ENCODE measurements at regions not wholly inside any gene's neighbourhood (a gene's known extent, or its start where the extent isn't known, plus 50 kb on each side); places are given as distances from the start of the nearest gene placed in this dataset.
"Not testable (repeated sequence)": the region's sequence is repeated elsewhere in the genome, so short reads cannot be mapped to it uniquely, and the experiment has no call there.

DNA sequence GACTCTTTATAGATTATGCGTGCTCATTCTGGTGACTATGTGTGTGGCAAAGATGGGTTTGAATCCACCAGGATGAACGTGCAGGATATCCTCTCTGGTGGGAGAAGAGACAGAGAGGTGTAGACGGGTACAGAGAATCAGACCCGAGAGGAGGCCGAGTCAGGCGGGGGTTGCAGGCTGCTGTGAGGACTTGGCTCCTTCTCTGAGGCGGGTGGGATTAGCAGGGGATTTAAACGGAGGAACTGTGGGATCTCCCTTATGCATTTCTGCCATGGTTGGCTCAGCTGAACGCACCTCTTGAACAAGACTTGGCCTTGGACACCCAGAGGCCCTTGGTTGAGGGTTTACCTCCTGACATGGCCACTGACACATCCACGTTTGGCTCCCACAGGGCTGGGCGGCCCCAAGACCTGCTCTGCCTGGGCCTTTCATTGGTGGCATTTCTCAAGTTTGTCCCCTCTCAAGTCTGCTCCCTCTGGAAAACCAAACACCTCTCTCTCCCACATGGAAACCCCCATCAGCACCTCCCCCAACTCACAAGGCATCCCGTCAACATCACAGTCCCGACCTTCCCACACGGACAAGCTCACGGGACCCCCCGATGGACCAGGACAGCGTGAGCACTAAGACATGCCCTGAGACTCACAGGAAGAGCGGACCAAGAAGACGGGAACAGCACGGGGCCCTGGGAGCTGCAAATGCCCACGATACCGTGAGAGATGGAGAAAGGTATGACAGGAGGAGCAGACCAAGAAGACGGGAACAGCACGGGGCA, 158.3 kb downstream of the RTP5 start:
- DNase-seq (ENCODE audit: low read depth), result no peak

DNA sequence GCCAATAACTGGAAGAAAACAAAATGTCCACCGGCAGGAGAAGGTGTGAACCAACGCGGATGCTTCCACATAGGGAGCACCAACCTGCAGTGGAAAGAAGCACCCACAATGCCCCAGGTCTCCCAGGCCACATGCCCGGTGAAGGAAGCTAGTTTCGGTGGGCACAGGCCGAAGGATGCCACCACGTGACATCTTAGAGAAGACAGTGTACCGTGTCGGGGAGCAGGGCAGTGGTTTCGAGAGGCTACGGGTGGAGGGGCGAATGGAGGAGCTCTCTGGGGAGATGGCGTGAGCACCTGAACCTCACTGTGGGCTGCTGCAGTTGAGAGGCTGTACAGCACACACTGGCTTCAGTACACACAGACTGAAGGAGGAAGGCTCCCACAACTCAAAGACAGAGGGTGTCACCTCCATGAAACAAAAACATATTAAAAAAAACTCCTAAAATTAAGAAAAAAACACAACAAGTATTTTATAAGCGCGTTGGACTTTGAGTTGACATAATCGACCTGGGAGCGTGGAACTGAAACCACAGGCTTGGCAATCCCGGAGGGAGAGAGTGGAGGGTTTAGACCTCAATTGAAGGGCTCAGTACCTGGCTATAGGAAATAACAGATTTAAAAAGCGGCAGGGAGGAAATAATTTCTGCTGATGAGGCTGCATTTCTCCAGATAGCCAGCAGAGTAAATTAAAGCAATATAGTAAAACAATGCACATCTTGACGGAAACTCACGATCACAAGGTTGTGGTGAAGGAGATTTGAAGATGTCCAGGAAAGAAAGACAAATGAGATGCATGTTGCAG, 160.1 kb downstream of the RTP5 start:
- no peak for DNase-seq (ENCODE audit: low read depth)

DNA sequence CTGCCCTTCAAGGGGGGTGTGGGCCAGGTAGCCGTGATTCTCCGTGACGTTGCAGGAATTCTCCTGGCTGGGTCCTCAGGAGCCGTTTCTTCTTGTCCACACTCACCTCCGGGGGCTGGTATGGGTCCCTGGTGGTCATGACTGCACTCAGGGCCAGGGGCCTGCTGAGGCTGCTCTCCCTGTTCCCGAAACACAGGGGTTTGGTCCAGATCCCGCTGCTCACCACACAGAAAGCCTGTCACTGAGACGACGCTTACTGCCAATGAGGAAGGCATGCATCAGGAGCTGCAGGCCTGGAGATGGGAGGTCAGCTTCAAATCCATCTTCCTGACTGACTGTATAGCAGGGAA, 160.7 kb downstream of the RTP5 start:
- no peak for DNase-seq (ENCODE audit: low read depth)

DNA sequence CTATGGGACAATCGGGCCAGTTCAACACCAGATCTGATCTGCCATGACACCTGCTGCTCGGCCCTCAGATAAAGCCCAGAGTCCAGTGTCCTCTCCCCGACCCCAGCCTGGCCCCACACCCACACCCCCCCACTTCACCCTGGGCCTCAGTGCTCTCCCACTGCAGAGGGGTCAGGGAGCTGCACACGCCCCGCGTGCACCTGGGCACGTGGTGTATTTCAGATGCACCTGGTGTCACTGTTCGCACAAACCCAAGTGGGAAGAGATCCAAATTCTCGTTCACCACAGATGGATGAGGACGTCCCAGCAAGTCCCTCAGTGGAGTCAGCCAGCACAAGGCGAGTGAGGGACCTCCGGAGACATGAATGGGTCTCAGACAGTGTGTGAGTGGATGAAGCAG, 161.3 kb downstream of the RTP5 start:
- no peak for DNase-seq (ENCODE audit: low read depth)

DNA sequence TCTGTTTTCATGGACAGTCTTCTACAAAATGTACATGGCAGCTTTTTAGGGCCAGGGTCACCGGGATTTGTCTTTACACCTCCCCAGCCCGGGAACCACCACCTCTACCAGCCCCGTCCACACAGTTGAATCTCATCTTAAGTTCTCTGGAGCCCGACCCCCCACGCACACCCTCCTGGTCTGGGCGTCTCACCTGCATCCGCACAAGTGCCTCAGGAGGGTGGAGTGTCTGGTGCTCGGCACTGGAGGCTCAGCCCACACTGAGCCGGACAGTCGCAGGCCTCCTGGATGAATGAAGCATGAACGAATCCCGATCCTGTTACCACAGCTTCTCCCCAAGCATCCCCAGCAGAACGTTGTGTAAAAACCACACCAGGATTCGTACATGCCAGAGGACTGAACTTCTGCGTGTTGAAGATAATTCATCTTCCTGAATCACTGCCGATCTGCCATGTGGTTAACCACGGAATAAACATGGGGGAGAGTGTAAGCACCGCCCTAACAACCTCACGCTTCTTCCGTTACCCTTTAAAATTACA, 162.0 kb downstream of the RTP5 start:
- DNase-seq (ENCODE audit: low read depth), result peak; percentile 30

DNA sequence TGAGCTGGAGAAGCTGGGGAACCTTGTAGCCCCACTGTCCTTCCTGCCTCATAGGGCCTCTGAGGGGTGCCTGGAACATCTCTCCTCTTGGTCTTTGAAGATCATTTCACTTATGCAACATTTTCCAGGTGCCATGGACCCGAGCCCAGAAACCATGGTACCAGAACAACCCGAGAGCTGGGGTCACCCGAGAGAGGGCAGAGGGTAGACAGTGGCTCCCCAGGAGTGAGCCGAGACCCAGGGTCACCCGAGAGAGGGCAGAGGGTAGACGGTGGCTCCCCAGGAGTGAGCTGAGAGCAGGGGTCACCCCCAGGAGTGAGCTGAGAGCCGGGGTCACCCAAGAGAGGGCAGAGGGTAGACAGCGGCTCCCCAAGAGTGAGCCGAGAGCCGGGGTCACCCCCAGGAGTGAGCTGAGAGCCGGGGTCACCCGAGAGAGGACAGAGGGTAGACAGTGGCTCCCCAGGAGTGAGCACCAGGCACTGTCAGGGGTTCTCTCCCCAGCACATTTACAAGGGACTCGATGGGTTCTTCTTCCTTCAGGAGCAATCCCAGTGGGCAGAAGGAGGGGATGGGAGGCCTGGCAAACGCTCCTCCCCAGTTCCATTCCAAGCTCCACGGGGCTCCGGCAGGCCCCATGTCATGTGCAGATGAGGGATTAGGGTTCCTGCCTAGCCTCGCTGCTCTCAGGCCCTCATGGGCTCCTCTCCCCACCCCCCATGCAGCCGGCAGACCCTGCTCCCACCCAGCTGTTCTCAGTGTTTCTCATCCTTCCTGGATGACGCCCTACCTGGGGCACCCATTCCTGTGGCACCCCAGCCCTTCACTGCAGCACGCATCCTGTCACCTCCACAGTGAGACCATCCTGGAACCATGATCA, 163.5 kb downstream of the RTP5 start:
- no peak for DNase-seq (ENCODE audit: low read depth)

DNA sequence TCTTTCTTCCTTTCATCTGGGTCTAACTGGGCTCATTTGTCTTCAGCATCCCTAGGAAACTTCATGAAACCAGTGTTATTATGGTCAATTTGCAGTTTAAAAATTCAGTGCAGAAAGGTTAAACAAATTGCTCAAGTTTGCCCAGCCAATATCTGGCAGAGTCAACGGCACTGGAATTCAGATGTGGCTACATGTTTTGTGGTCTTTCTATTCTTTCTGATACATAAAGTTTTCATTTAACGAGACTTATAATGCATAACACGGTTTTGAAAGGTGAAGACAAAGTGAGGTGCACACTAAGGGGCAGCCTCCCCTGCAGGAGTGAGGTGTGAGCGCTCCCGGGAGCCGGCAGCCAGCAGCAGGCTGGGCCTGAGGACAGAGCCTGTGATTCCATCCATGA, 164.6 kb downstream of the RTP5 start:
- DNase-seq (ENCODE audit: low read depth), result no peak

DNA sequence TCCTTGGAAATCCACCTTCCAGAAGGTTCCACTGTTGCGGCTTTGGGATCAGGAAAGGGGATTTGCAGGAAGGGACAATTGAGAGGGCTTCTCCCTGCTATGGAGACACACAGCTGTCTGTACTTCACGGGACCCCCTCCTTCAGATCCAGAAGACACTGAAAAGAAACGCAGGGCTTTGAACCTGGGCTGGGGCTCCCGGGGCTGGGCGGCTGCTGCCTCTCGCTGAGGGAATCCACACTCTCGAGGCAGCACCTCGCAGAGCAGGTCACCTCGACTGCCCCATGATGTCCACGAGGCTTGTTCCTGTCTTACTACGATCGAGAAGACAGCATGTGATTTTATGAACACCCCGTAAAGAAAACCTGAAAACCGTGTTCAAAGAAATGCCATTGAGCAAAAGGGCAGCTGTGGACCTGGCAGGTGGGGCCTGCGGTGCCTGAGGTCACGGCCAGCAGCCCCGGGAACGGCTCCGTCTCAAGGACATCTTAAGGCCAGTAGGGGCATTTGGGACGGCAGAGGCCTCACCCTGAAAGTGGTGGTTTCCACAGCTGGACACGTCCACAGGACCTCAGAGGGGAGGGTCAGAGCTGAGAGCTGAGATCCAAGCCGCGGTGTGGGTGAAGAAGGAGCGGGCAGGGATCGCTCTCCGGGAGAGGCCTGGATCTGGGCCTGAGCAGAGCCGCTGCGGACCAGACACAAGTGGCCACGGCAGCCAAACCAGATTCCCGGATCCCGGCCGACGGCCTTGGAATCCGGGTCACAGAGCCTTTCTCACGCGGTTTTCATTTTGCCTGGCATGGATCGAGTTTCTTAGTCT, 165.7 kb downstream of the RTP5 start:
- no peak for DNase-seq (ENCODE audit: low read depth)

DNA sequence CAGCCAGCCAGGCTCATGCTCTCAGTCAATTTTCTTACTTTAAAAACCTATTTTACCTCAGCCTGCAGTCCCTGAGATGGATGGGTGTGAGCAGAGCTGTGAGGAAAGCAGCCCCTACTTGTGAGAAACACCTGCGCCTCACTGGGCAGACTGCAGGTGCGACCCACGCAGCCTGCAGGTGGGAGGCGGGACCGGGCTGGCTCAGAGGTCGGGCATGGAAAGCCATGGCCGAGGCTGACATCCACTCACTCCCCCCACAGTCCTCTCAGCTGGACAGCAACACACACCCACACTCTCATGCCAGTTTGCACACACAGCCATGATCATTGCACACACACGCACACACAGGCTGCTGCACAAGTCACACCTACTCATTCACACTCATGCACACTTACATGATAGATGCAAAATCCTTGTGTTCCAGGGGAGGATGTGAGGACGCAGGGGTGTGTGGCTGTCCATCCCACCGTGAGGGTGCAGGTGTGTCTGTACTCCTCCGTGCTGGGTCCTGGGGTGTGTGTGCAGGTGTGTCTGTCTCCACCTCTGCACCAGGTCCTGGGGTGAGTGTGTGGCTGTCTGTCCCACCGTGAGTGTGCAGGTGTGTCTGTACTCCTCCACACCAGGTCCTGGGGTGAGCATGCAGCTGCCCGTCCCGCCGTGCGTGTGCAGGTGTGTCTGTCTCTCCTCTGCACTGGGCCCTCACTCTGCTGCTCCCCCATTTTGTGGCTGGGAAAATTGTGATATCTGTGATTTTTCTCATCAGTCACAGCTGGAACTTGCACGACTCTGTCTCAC, 166.5 kb downstream of the RTP5 start:
- no peak for DNase-seq (ENCODE audit: low read depth)

DNA sequence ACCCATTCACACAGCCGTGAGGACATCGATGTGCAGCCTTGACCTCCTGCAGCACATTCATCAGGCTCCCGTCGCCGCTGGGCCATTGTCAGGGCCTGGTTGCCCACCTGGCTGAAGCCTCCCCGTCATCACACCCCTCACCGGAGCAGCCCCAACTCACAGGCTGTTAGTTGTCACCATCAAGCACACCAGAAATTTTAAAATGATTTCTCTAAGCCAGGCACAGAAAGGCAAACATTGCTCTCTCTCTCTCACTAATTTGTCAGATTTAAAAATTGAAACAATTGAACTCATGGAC, 167.1 kb downstream of the RTP5 start:
- no peak for DNase-seq (ENCODE audit: low read depth)

DNA sequence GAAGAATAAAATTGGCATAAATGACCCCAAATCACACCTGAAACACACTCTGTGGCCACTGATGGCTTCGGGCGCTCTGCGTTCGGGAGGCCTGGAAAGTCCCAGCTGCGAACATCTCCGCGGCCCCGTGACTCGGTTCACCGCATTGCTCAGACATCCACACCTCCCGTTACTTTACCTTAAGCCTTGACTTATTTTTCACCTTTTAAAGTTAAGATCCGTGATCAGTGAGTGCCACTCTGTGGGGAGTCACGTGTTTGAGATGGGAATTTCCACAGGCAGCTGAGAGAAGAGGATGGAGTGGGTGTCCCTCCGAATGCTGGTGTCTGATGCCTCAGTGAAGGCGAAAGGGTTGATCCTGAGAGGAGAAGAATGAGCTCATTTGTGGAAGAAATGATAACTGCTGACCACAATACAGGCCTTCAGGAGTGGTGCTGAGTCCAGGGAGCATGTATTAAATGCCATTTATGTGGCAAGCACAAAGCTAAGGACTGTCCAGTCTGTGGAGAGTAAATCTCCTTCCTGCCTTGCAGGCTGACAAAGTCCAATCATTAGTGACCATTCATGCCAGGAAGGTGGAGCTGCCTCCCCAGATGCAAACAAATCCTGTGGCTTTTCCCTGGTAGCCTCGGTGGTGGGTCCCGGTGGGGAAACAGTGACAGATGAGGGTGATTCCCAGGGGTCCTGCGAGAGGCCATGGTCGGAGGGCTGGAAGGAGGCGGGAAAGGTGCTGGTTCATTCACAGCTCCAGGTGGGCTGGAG, 168.8 kb downstream of the RTP5 start:
- no peak for DNase-seq (ENCODE audit: low read depth)

DNA sequence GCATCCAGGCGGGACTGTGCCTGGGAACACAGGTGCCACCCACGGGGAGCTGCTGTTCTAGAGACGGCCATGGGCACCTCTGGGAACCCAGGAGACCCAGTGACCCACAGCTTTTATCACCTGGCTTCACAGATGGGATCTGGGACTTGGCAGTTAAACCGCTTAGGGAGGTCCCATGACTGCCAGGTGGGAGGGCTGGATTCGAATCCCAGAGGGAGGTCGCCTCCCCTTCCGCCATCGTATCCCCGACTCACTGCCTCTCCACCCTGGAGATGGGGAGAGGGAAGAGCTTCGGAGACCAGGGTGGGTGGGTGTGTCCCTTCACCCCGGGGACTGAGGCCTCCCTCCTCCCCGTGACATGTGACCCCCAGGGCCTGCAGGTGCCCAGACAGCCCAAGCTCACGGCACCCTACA, 169.4 kb downstream of the RTP5 start:
- no peak for DNase-seq (ENCODE audit: low read depth)

DNA sequence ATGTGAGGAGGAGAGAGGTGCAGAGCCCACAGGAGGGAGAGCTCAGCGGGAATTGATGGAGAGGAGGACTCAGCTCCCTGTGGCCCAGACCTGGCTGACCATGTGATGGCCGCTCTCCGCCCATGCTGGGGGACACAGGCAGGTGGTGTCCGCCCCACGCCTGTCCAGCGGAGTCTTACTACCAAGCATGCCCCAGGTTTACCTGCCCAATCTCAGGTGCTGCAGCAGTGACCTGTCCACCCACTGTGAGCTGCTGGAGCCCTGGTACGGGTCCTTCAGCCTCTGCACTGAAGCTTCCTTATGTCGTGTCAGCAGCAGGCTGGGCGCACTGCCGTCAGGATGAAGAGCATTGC, 170.8 kb downstream of the RTP5 start:
- DNase-seq (ENCODE audit: low read depth), result no peak

DNA sequence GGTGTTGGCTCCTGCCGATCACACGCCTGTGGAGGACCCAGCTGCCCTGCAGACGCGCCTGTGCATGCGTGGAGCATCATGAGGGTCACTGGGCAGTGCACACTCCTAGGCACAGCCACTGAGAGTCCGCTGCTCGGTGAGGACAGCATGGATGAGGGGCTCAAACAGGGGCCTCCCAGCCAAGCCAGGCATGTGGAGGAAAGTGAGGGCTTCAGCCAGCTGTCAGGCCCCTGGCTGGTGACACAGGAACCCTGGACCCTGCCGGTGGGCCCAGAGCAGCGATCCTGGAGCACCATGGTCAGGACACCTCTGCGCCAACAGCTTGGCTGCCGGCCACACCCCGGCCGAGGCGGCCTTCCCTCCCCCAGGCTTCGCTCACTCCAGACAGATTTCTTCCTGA, 171.2 kb downstream of the RTP5 start:
- no peak for DNase-seq (ENCODE audit: low read depth)

DNA sequence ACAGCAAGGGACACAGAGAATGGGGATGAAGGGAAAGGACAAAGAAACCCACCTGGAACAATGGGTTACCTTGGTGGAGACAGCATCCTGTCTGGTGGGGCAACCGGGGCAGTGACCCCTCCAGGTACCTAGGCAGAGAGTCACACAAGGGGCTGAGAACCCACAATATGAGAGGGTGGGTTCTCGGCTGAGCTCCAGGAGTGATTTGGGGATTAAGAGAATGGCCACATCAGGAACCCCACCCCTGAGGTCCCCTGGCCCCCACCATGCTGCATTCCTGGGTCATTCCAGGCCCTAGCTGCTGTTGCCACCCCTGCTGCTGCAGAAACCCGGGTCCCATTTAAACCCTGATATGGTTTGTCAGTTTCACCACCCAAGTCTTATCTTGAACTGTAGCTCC, 172.3 kb downstream of the RTP5 start:
- DNase-seq (ENCODE audit: low read depth), result no peak

DNA sequence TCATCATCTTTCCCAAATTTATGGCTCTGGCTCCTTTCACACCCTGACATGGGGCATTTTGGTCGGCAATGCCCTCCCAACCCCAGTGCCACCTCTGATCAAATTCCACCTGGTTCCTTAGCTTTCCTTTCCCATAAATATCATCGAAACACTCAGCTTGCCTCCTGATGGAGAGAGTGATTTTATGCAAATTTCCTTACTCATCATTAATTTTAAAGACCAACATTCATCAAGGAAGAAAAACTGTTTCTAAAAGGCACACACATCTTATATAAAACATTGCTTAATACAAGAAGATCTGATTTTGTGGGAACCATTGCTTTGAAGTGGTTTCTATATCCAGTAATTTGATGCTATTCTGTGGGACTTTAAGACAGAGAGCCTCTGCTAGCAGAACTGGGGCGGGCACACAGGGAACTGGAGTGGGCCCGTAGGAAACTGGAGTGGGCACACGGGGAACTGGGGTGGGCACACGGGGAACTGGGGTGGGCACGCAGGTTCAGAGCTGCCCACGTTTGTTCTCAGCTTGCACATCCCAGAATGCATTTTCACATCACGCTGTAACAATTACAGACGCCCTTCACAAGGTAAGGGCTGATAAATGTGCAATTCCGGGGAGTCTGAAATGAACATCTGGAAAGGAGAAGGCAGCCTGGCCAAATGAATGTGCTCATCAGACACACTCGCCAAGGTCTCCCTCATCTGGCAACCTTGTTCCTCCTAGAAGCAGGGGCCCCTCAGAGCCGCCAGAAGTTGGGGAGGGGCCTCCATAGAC, 174.2 kb downstream of the RTP5 start:
- no peak for DNase-seq (ENCODE audit: low read depth)

DNA sequence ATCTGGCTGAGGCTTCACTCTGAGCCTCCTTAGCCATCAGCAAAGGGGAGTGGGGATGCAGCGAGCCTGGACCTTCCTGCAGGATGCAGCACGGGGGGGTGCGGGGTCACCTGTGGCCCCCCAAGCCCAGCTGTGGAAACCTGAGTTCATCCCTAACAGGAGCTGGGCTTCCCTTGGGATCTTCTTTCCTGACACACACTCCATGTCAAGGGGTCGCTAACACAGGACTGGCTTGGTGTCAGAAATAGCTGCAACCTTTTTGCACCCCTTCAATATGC, 174.7 kb downstream of the RTP5 start:
- DNase-seq (ENCODE audit: low read depth), result no peak

DNA sequence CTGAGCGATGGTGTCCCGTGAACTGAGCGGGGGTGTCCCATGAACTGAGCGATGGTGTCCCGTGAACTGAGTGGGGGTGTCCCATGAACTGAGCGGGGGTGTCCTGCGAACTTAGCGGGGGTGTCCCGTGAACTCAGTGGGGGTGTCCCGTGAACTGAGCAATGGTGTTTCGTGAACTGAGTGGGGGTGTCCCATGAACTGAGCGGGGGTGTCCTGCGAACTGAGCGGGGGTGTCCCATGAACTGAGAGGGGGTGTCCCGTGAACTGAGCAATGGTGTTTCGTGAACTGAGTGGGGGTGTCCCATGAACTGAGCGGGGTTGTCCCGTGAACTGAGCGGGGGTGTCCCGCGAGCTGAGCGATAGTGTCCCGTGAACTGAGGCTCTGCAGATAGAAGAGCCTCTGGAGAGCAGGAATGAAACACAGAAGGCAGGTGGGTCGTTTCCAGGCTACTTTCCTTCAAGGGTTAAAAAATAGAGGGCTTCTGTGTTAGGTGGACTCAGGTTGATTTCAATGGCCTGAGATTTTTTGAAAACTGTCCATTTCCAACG, 176.1 kb downstream of the RTP5 start:
- DNase-seq (ENCODE audit: low read depth), result not testable (repeated sequence)

DNA sequence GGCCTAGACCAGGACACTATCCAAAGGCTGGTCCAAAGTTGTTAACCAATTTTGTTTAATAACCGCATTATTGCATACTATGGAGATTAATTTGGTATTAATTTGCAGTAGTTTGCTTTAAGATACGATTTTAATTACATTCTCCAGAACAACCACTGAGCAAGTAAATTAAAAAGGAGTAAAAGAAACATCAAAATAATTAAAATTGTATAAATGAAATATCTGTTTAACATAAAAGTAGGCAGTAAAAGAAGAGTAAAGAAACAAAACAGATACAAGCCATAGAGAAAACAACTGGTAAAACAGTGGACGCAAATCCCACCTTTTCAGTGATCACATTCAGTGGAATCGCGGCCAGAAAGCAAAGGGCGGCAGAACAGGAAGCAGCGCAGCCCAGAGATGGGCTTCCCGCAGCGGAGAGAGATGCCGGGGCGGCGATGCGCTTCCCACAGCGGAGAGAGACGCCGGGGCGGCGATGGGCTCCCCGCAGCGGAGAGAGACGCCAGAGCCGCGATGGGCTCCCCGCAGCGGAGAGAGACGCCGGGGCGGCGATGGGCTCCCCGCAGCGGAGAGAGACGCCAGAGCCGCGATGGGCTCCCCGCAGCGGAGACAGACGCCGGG, 176.8 kb downstream of the RTP5 start:
- no peak for DNase-seq (ENCODE audit: low read depth)
